GM19023 (cell line): ENCODE measurements at regions not wholly inside any gene's neighbourhood (a gene's known extent, or its start where the extent isn't known, plus 50 kb on each side); places are given as distances from the start of the nearest gene placed in this dataset.

Experiments used
- ATAC-seq: cut with Tn5 transposase; IDR thresholded peaks from one replicate; pipeline ENCODE4 v1.9.1; 2021; ENCODE audit warnings: mild to moderate bottlenecking, moderate library complexity; ENCODE audit not compliant: unreplicated experiment

- no peak for ATAC-seq
Measured at GRCh38 chr2:149679286-149679685, 91.7 kb upstream of the MMADHC start.

GRCh38 chr2:149677416-149677815 lies 89.8 kb upstream of the MMADHC start:
- no peak for ATAC-seq

DNA sequence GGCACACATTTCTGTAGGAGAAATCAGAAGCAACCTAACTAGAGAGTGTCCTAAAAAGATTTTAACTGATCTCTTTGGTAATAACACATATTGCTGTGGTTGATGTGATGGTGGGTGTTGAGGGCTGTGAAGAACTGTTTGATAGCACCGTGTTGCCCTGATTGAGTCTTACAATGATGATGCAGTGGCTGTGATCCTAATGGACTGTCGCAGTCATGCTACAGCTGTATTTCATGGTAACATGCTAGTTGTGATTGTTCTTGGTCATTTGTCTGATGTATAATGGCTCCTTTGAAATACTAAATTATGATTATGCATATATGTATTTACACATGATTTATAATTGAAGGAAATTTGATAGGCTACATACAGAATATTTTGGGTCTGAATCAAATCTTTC lies 82.5 kb upstream of the MMADHC start:
- no peak for ATAC-seq

GRCh38 chr2:149666809-149667320 lies 79.3 kb upstream of the MMADHC start:
- no peak for ATAC-seq

GRCh38 chr2:149664896-149665295 lies 77.3 kb upstream of the MMADHC start:
- ATAC-seq = no peak

DNA sequence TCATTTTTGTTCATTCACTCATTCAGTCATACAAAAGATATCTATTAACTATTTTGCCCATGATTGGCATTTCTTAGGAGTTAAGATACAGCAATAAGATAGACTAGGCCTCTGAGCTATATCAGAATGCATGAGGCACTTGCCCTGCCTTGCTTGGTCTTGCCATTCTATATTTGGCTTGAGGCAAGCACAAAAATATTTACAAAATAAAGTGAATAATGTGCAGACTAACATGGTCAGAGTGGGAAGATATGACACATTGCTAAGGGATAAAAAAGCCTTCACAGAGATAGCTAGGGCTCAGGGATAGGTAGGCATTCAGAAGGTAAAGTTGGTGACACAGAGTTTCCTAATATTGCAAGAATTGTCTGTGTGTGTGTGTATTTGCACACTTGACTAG lies 75.0 kb upstream of the MMADHC start:
- ATAC-seq = no peak

GRCh38 chr2:149661844-149662243 lies 74.3 kb upstream of the MMADHC start:
- no peak for ATAC-seq

DNA sequence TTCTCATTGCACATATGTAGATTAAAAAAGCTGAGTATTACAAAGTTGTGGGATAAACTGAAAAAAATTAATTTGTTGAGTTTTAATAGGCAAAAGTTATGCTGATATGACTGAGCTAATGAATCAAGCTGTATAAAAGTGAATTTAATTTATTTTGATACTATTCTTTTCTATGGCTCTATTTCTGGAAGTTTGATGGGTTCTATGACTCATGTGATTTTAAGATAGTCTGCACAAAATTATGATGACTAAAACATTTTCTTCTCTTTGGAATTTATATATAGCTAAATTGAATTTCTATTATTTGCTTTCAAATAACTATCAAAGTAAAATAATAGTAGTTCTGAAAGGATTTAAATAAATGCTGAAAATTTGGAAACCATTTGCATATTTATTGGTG lies 71.0 kb upstream of the MMADHC start:
- no peak for ATAC-seq

DNA sequence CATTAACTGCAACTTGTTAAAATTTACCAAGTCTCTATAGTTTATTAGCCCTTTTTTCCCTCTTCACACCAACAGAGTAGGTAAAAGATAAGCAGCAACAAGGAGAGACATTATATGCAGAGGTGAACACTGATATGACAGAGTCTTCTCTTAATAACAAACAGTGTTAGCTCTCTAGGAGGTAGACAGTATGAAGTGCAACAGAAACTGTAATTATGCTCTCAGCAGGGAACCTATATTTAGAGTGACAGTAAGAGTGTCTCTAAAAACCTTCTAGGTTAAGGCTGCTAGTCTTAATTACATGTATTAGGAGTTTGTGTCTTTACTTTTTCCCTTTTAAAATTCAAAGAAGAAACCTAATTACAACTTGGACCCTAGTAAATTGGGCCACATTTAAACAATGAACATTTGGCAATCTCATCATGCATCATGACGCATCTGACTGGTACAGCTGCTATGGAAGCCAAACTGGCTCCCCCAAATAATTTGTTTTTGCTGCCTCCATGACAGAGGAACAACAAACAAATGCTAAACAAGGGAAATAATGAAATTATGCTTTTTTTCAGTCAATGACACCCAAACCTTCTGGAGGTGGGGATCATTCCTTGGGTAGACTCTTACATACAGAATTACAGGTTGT lies 69.9 kb upstream of the MMADHC start:
- ATAC-seq = no peak

DNA sequence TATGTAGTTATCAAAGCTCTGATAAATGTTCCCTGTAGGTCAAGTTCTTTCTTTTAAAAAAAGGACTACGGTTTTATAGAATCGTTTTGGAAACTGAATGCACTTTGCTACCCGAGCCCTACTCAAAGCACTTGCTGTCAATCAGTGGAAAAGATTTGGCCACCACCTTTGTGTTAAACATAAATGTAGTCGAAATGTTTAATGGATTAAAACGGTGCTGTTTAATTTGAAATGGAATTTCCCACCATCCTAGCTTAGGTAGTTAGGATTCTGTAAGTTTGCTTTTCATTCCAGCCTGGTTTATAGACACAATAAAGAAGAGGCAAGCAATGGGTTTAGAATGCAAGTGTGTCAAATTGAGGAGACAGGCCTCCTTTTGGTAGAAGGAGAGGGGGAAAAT lies 69.4 kb upstream of the MMADHC start:
- ATAC-seq = no peak

DNA sequence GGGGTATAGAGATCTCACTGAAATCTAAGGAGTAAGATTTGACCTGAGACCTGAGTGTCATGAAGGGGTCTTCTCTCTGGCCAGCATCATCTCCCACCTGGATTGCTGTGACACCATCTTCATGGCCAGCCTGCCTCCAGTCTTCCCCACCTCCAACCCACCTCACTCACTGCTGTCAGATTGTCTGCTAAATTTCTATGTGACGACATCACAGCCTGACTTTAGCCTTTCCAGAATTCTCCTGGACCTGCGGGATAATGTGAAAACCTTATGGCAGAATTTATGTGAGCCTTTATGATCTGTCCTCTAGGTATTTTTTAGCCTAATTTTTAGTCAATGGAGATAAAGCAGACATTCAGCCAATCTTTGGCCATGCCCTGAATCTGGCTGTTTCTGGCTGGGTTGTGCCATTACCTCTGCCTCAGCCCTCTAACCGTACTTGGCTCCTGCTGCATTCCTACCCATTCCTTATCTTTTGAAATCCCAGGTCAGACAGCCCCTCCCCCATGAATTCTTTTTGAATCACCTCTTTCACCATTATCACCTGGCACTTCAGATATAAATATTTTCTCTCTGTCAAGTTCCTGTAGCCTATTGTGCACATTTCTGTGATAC lies 66.4 kb upstream of the MMADHC start:
- no peak for ATAC-seq

- ATAC-seq = no peak
Measured at GRCh38 chr2:149652926-149653325, 65.4 kb upstream of the MMADHC start.

GRCh38 chr2:149652526-149652925 lies 65.0 kb upstream of the MMADHC start:
- no peak for ATAC-seq

DNA sequence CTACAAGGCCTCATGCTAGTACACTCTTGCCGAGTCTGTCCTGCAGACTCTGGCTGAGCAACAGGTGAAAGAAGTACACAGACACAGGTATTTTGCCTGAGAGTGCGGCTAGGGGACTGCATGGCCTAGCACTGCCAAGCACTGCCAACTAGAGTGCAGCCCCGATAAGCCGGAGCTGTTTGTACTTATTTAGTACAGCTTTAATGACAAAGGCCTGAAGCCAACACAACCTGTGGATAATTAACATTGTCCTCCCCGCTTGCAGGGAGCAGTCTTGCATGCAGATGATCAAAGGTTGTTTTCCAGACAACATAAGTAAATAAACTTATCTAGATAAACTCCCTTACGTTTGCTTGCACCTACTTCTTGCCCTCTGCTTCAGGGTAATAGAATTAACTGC lies 63.7 kb upstream of the MMADHC start:
- ATAC-seq = no peak

DNA sequence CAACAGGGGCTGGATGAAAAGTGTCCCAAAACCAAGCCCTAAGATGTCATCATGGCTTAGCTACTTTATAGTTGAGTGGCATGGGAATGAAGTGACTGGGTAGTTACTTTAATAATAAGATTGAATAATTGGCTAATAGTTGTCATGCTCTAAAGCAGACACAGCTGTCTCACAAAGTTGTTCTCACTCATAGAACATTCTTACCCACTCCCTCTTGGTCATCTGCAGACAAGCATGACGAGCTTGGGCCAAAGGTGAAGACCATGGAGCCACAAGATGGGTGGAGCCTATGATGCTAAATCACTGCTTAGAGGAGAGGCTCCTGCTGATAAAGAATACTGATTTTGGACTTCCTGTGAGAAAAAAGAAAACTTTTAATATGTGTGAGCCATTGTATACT lies 62.4 kb upstream of the MMADHC start:
- ATAC-seq = no peak

- ATAC-seq = no peak
Measured at GRCh38 chr2:149648282-149649030, 60.9 kb upstream of the MMADHC start.

DNA sequence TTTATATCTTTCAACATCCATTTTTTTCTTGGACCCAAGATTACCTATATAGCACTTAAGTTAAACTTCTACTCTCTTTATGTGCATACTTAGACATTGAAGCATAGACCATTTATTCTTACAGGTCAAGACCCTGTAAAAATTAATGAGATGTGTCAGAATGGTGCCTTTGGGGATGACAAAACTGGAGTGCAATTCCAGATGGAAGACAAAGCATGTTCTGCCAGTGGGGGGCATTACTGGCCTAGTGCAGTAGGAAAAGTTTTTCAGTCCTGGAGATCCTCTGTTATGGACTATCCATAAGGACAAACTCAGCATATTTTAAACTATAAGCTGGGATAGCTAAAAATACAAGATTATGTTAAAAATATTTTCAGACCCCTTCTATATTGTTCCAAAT lies 57.8 kb upstream of the MMADHC start:
- ATAC-seq = no peak
